B cell (primary cell): ENCODE measurements at regions not wholly inside any gene's neighbourhood (a gene's known extent, or its start where the extent isn't known, plus 50 kb on each side); places are given as distances from the start of the nearest gene placed in this dataset.

Experiments used
- ATAC-seq: fragments of 200-7000 bp; cut with Tn5 transposase; one replicate; pipeline ENCODE4 v1.10.0; 2021; ENCODE audit warnings: low read depth, mild to moderate bottlenecking, moderate number of reproducible peaks, moderate library complexity
- CTCF ChIA-PET: fragments of 350-600 bp; sonication (Branson Sonifier 250); formaldehyde crosslinking; loops from one replicate; lab custom pipeline; 2021; ENCODE audit warnings: antibody characterized with exemption, inconsistent platforms; lab: Charles Lee
- POLR2A ChIA-PET: fragments of 350-600 bp; sonication (Branson Sonifier 250); formaldehyde crosslinking; loops from one replicate; lab custom pipeline; 2021; ENCODE audit warnings: antibody characterized with exemption; lab: Charles Lee
- DNase-seq: peaks from one replicate; pipeline ENCODE4 v3.0.0; 2013
- H2AFZ ChIP-seq: 2 replicates; pipeline ENCODE4 v1.6.1; 2012; ENCODE audit warnings: mild to moderate bottlenecking, low read depth, low read length; ENCODE audit not compliant: insufficient read depth, poor library complexity, severe bottlenecking
- H3K27ac ChIP-seq, 2 donors: 1 replicate in 1 of 2; 2 replicates in 1 of 2; pipeline ENCODE4 v1.5.1; 2012 to 2013; ENCODE audit warnings: low read length in 2 of 2, mild to moderate bottlenecking in 2 of 2, moderate library complexity in 1 of 2
- H3K27me3 ChIP-seq, 4 experiments: fragments of 200-600 bp in 1 of 4; sonication (generic) in 1 of 4; replicated peaks in 1 of 4; 1 replicate in 2 of 4; 2 replicates in 2 of 4; pipeline versions ENCODE4 v1.6.1 to v1.7.0; 2013 to 2016; ENCODE audit warnings: low read length in 3 of 4, mild to moderate bottlenecking in 2 of 4, mixed read lengths in 1 of 4, moderate library complexity in 1 of 4; ENCODE audit not compliant: insufficient read depth in 4 of 4, control insufficient read depth in 3 of 4; ENCODE audit errors: control extremely low read depth in 1 of 4
- H3K36me3 ChIP-seq, 2 experiments: replicated peaks in 1 of 2; 1 replicate in 1 of 2; 2 replicates in 1 of 2; pipeline versions ENCODE4 v1.6.1 to v1.7.1; 2013; ENCODE audit warnings: low read length in 1 of 2; ENCODE audit not compliant: insufficient read depth in 2 of 2, control insufficient read depth in 1 of 2; ENCODE audit errors: control extremely low read depth in 1 of 2, extremely low read depth in 1 of 2
- H3K4me1 ChIP-seq, 2 donors: fragments of 200-600 bp in 1 of 2; sonication (generic) in 1 of 2; 1 replicate in 1 of 2; 2 replicates in 1 of 2; pipeline versions ENCODE4 v1.5.1 to v1.6.1; 2013 to 2017; ENCODE audit warnings: low read length in 2 of 2; ENCODE audit not compliant: control insufficient read depth in 2 of 2, insufficient read depth in 2 of 2
- H3K4me2 ChIP-seq: replicated peaks from 2 replicates; pipeline ENCODE3; 2012; ENCODE audit warnings: mild to moderate bottlenecking, low read depth, low read length; ENCODE audit not compliant: poor library complexity, severe bottlenecking
- H3K4me3 ChIP-seq, 5 experiments: fragments of 200-600 bp in 1 of 5; sonication (generic) in 1 of 5; 1 replicate in 3 of 5; 2 replicates in 2 of 5; pipeline versions ENCODE4 v1.5.1 to v1.7.0; 2011 to 2016; ENCODE audit warnings: low read length in 4 of 5, mild to moderate bottlenecking in 4 of 5, low read depth in 2 of 5, control low read depth in 1 of 5, moderate library complexity in 1 of 5; ENCODE audit not compliant: insufficient read depth in 1 of 5; ENCODE audit errors: control extremely low read depth in 1 of 5, extremely low read depth in 1 of 5
- H3K79me2 ChIP-seq: fragments of 200-600 bp; sonication (generic); one replicate; pipeline ENCODE4 v1.6.0; 2016; ENCODE audit warnings: low read length; ENCODE audit not compliant: control insufficient read depth, insufficient read depth
- H3K9ac ChIP-seq: fragments of 200-600 bp; sonication (generic); 2 replicates; pipeline ENCODE4 v1.6.1; 2017; ENCODE audit warnings: mild to moderate bottlenecking, low read length, moderate library complexity
- H3K9me3 ChIP-seq, 3 donors: one replicate each; pipeline versions ENCODE4 v1.6.1 to v1.7.1; 2013; ENCODE audit warnings: low read length in 2 of 3; ENCODE audit not compliant: control insufficient read depth in 2 of 3, insufficient read depth in 1 of 3; ENCODE audit errors: control extremely low read depth in 1 of 3
- H4K20me1 ChIP-seq: 2 replicates; pipeline ENCODE4 v1.6.0; 2012; ENCODE audit warnings: mild to moderate bottlenecking, low read length; ENCODE audit not compliant: insufficient read depth, control insufficient read depth, poor library complexity, severe bottlenecking
- H3K27ac Mint-ChIP-seq: one replicate; pipeline ENCODE4 v1.8.0; 2021; ENCODE audit warnings: mixed read lengths
- H3K27me3 Mint-ChIP-seq: one replicate; pipeline ENCODE4 v1.8.0; 2021; ENCODE audit warnings: mixed read lengths
- H3K4me1 Mint-ChIP-seq: one replicate; pipeline ENCODE4 v1.8.0; 2021; ENCODE audit warnings: mixed read lengths
- H3K4me3 Mint-ChIP-seq: one replicate; pipeline ENCODE4 v1.8.0; 2021; ENCODE audit warnings: mixed read lengths
- H3K9me3 Mint-ChIP-seq: one replicate; pipeline ENCODE4 v1.8.0; 2022; ENCODE audit warnings: mixed read lengths; ENCODE audit not compliant: insufficient read depth
- EZH2 ChIP-seq: IDR thresholded peaks from 2 replicates; pipeline ENCODE4 v1.6.1; 2012; ENCODE audit warnings: borderline replicate concordance, low read depth, mild to moderate bottlenecking, moderate library complexity, low read length; ENCODE audit not compliant: insufficient read depth, poor library complexity, severe bottlenecking
- WGBS: methylation state at CpG from one replicate; pipeline ENCODE4 v1.1.5; 2013; ENCODE audit warnings: missing lambda C conversion rate; ENCODE audit not compliant: insufficient coverage; 5-methylcytosine and 5-hydroxymethylcytosine counted together
- intact Hi-C: fragments of 100-400 bp; cut with micrococcal nuclease; formaldehyde crosslinking; loops from one replicate; pipeline ENCODE4 v1.10.0; 2022
- TF ChIP-seq, protein P1 (sequence below): fragments of 200-600 bp; IDR thresholded peaks from one replicate; pipeline ENCODE4 v1.8.0; 2022; ENCODE audit warnings: antibody characterized with exemption, mild to moderate bottlenecking

- Histone ChIP-seq H3K4me1 (no peaks in the 10 kb centered on the region), H4K20me1 (no peaks in the 10 kb centered on the region), H3K4me3 (no peak overlapping the region), H3K79me2 (no peaks in the 10 kb centered on the region), H3K27me3 (no peaks in the 10 kb centered on the region), H3K36me3 (no peaks in the 10 kb centered on the region), H3K27ac (no peak overlapping the region), H3K9me3 (no peaks in the 10 kb centered on the region), H2AFZ (no peak overlapping the region), H3K4me2 (no peak overlapping the region), H3K9ac (no peak overlapping the region)
- H3K4me1 Mint-ChIP-seq: peaks cover 3% of the 10 kb centered on the region
- no peak overlapping the region for H3K27ac Mint-ChIP-seq
- TF ChIP-seq EZH2: no peak
- TF ChIP-seq, protein P1, sequence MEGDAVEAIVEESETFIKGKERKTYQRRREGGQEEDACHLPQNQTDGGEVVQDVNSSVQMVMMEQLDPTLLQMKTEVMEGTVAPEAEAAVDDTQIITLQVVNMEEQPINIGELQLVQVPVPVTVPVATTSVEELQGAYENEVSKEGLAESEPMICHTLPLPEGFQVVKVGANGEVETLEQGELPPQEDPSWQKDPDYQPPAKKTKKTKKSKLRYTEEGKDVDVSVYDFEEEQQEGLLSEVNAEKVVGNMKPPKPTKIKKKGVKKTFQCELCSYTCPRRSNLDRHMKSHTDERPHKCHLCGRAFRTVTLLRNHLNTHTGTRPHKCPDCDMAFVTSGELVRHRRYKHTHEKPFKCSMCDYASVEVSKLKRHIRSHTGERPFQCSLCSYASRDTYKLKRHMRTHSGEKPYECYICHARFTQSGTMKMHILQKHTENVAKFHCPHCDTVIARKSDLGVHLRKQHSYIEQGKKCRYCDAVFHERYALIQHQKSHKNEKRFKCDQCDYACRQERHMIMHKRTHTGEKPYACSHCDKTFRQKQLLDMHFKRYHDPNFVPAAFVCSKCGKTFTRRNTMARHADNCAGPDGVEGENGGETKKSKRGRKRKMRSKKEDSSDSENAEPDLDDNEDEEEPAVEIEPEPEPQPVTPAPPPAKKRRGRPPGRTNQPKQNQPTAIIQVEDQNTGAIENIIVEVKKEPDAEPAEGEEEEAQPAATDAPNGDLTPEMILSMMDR: no peak
- H3K4me3 Mint-ChIP-seq: no peak overlapping the region
- H3K27me3 Mint-ChIP-seq: no peaks in the 10 kb centered on the region
- intact Hi-C loops: no loop called here
- WGBS: no CpG with 5 or more reads among the region's 1 CpG
- CTCF ChIA-PET: no interaction called here
- no peak for DNase-seq
- no peak for ATAC-seq
- peaks cover 4% of the 10 kb centered on the region for H3K9me3 Mint-ChIP-seq
- POLR2A ChIA-PET: no interaction called here
Measured at GRCh38 chr12:88391556-88391955, 188.7 kb downstream of the KITLG start.

GRCh38 chr12:88393017-88393767 lies 187.1 kb downstream of the KITLG start:
- ChIA-PET CTCF (no interaction called here), POLR2A (no interaction called here)
- DNase-seq: no peak
- no peaks in the 10 kb centered on the region for H3K27me3 Mint-ChIP-seq
- H3K4me1 ChIP-seq: no peaks in the 10 kb centered on the region
- H3K4me3 Mint-ChIP-seq: no peak overlapping the region
- no peaks in the 10 kb centered on the region for H3K9me3 ChIP-seq
- TF ChIP-seq EZH2: no peak
- TF ChIP-seq, protein P1: no peak
- H2AFZ ChIP-seq: no peak overlapping the region
- H3K9ac ChIP-seq: no peak overlapping the region
- no peaks in the 10 kb centered on the region for H3K36me3 ChIP-seq
- H3K9me3 Mint-ChIP-seq: peaks cover 4% of the 10 kb centered on the region
- peaks cover 3% of the 10 kb centered on the region for H3K4me1 Mint-ChIP-seq
- no peak overlapping the region for H3K4me2 ChIP-seq
- 100% methylated on average over 1 of the region's 2 CpGs for WGBS
- ATAC-seq: no peak
- H3K79me2 ChIP-seq: no peaks in the 10 kb centered on the region
- no peak overlapping the region for H3K27ac Mint-ChIP-seq
- no peaks in the 10 kb centered on the region for H3K27me3 ChIP-seq
- H3K4me3 ChIP-seq: no peak overlapping the region
- intact Hi-C loops: no loop called here
- no peaks in the 10 kb centered on the region for H4K20me1 ChIP-seq
- H3K27ac ChIP-seq: no peak overlapping the region
